NB4 (cell line): ENCODE measurements at regions not wholly inside any gene's neighbourhood (a gene's known extent, or its start where the extent isn't known, plus 50 kb on each side); places are given as distances from the start of the nearest gene placed in this dataset.

Experiments
- DNase-seq: peaks from one replicate; pipeline ENCODE4 v3.0.0; 2010; ENCODE audit warnings: low read depth
- H3K4me3 ChIP-seq: one replicate; pipeline ENCODE4 v1.5.1; 2011; ENCODE audit warnings: mild to moderate bottlenecking, low read depth, low read length, moderate library complexity
- MYC ChIP-seq: IDR thresholded peaks from 2 replicates; pipeline ENCODE4 v1.6.1; 2011; ENCODE audit warnings: low read depth, low read length
- POLR2A ChIP-seq: IDR thresholded peaks from 2 replicates; pipeline ENCODE4 v1.6.1; 2011; ENCODE audit warnings: mild to moderate bottlenecking; ENCODE audit not compliant: insufficient read length; ENCODE audit errors: extremely low read depth
- TF ChIP-seq, protein P1 (sequence below): IDR thresholded peaks from 2 replicates; pipeline ENCODE4 v1.6.1; 2011; ENCODE audit warnings: low read depth, low read length
- TF ChIP-seq, protein P2 (sequence below): IDR thresholded peaks from one replicate; pipeline ENCODE4 v1.5.1; 2012; ENCODE audit warnings: low read depth, low read length

DNA sequence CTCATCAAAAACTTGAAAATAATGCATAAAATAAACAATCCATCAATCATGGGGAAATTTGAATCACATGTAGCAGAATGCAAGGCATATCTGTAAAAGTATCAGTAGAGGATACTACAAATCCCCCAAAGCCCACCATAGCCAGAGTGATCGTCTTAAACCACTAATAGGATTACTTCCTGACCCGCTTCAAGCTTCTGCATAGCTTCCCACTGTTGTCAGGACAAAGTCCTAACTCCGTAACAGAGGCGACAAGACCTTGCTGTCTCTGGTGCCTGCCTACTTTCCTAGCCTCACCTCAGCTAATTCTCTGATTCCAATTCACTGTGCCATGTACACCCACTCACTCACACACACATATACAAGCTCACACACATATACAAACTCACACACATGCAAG, 161.2 kb upstream of the NFIA start:
- H3K4me3 ChIP-seq: no peak overlapping the region
- TF ChIP-seq POLR2A (no peak), MYC (no peak)
- TF ChIP-seq, protein P1, sequence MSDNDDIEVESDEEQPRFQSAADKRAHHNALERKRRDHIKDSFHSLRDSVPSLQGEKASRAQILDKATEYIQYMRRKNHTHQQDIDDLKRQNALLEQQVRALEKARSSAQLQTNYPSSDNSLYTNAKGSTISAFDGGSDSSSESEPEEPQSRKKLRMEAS: no peak
- TF ChIP-seq, protein P2, sequence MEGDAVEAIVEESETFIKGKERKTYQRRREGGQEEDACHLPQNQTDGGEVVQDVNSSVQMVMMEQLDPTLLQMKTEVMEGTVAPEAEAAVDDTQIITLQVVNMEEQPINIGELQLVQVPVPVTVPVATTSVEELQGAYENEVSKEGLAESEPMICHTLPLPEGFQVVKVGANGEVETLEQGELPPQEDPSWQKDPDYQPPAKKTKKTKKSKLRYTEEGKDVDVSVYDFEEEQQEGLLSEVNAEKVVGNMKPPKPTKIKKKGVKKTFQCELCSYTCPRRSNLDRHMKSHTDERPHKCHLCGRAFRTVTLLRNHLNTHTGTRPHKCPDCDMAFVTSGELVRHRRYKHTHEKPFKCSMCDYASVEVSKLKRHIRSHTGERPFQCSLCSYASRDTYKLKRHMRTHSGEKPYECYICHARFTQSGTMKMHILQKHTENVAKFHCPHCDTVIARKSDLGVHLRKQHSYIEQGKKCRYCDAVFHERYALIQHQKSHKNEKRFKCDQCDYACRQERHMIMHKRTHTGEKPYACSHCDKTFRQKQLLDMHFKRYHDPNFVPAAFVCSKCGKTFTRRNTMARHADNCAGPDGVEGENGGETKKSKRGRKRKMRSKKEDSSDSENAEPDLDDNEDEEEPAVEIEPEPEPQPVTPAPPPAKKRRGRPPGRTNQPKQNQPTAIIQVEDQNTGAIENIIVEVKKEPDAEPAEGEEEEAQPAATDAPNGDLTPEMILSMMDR: no peak
- no peak for DNase-seq

DNA sequence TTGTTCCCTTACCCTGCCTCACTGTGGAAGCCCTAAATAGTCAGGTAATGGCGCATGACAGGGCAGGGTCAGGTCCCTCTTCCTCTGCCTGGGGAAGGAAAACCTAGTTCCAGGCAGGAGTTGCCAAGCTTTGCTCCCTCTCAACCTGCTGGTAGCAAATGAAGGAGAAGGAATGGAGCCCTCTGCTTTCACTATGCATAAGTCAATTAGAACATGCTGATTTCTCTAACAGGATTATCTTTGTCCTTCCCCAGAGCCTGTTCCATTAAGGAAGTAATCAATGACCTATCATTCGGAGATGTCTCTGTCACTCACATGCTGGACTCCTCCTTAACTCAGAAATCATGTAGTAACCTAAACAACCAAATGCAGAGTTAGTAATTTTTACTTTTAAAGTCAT, 161.8 kb upstream of the NFIA start:
- no peak overlapping the region for H3K4me3 ChIP-seq
- TF ChIP-seq MYC (no peak), POLR2A (no peak)
- TF ChIP-seq, protein P1: no peak
- TF ChIP-seq, protein P2: no peak
- DNase-seq: no peak

DNA sequence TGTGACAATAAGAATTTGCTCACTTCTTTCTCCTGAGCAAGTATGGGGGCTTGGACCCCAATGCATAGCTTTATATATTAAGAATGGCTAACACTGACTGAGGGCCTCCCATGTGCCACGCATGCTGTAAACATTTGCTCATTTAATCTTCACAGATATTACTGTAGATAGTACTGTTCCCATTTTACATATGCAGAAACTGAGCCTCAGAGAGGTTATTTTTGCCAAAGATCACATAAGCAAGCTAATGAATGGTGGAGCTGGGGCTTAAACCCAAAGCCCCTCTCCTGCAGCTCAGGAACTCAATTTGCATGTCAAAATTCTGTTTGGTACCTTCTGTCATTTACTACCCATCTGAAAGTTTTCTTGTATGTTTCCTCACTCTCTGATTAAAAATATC, 163.5 kb upstream of the NFIA start:
- DNase-seq: no peak
- TF ChIP-seq, protein P2: no peak
- TF ChIP-seq, protein P1: no peak
- TF ChIP-seq MYC (no peak), POLR2A (no peak)
- H3K4me3 ChIP-seq: no peak overlapping the region

DNA sequence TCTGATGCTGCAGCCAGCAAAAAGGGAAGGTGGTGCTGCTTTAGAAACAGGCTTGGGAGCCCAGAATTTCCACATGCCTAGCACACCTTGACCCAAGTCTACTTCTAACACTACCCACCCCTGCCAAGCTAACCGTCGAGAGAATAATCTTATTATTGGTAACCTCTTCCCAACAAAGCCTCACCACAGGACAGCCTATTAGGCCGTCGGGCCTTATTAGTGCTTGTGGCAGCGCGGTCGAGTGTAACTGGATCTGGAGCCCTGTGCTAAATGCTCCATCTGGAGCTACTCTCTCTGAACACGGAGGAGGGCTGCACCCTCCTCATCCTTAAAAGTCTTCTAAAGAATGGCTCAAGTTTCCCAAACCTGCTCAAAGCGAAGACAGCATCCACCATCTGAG, 165.5 kb upstream of the NFIA start:
- DNase-seq: no peak
- TF ChIP-seq MYC: no peak
- no peak for TF ChIP-seq POLR2A
- TF ChIP-seq, protein P1: no peak
- TF ChIP-seq, protein P2: no peak
- no peak overlapping the region for H3K4me3 ChIP-seq

DNA sequence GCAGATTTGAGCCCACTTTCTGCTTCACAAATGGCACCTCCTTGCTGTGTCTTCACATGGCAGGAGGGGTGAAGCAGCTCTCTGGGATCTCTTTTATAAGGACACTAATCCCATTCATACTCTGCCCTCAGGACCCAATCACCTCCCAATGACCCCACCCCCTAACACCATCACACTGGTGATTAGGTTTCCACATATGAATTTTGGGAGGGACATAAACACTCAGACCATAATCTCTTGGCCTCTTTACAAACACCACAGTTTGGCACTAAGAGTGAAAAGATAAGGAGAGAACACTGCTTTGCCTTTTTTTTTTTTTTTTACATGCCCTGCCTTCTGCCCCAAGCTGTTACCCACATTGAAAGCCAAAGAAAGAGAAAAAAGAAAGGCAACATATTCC, 166.2 kb upstream of the NFIA start:
- no peak overlapping the region for H3K4me3 ChIP-seq
- TF ChIP-seq, protein P1: no peak
- TF ChIP-seq, protein P2: no peak
- TF ChIP-seq POLR2A: no peak
- no peak for TF ChIP-seq MYC
- no peak for DNase-seq

DNA sequence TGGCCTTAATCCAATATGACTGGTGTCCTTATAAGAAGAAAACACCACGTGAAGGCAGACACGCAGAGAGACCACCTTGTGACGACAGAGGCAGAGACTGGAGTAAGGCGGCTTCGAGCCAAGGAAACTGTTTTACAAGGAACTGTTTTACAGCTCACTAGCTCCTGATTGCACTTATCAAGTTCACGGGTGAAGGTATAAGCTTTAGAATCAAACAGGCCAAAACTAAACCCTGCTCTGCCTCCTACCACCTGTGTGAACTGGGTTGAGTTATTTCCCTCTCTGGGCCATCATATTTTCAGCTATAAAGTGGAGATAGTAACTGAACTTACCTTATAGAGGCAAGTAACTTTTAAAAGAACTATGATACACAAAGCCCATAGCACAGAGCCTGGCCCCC, 166.9 kb upstream of the NFIA start:
- TF ChIP-seq, protein P1: no peak
- no peak for TF ChIP-seq MYC
- TF ChIP-seq, protein P2: no peak
- no peak for TF ChIP-seq POLR2A
- no peak overlapping the region for H3K4me3 ChIP-seq

More for the DNA sequence above, 166.9 kb upstream of the NFIA start:
- DNase-seq: no peak
